ENCODE measurements at regions not wholly inside any gene's neighbourhood (a gene's known extent, or its start where the extent isn't known, plus 50 kb on each side); places are given as distances from the start of the nearest gene placed in this dataset.

GRCh38 chr12:125744201-125744600, 679.0 kb downstream of the AACS start:
- H2BK15ac ChIP-seq (ENCODE audit: low read depth, low read length): no peak overlapping the region
- H3K79me2 ChIP-seq (ENCODE audit: insufficient read depth, low read length): no peaks in the 10 kb centered on the region
- no peak for TF ChIP-seq CTCF (conservative IDR thresholded peaks at IDR 0.05)
- H3K27ac Mint-ChIP-seq: no peak overlapping the region
- no CpG with 5 or more reads among the region's 4 CpGs for WGBS (ENCODE audit: extremely low coverage, insufficient read length, low lambda C conversion rate)
- H3K79me1 ChIP-seq (ENCODE audit: insufficient read depth, low read depth, low read length, poor library complexity, severe bottlenecking): no peaks in the 10 kb centered on the region
- no peak for DNase-seq
- H4K5ac ChIP-seq (ENCODE audit: insufficient read length, low read depth, low read length): no peak overlapping the region
- H3K36me3 Mint-ChIP-seq (ENCODE audit: insufficient read depth in 1 of 3, low read depth in 3 of 3): 0 out of 7 replicates have a peak, but pooled peaks cover 0 to 5% (median 4%) of the 10 kb centered on the region in 3 experiments
- H3K9me3 Mint-ChIP-seq: peaks cover 8 to 16% of the 10 kb centered on the region in 2 experiments; a peak in 4 of 5 replicates
- no peak overlapping the region for H3K23ac ChIP-seq (ENCODE audit: insufficient read length, low read depth, low read length)
- peaks cover 1% of the 10 kb centered on the region for H3K27me3 Mint-ChIP-seq (ENCODE audit: low read depth)
- H2BK5ac ChIP-seq (ENCODE audit: insufficient read length, low read length): no peak overlapping the region
- H3K4me2 ChIP-seq (ENCODE audit: insufficient read depth, insufficient read length, low read length): no peak overlapping the region
- H3K9me3 ChIP-seq (ENCODE audit: control insufficient read depth, low read depth, low read length): no peaks in the 10 kb centered on the region
- no peak overlapping the region for H3K9ac ChIP-seq (ENCODE audit: extremely low read depth, insufficient read length, low read length)
- H3T11ph ChIP-seq (ENCODE audit: low read length): no peak overlapping the region
- no peak overlapping the region for H2BK120ac ChIP-seq (ENCODE audit: low read depth, low read length, poor library complexity, severe bottlenecking)
- H2AFZ ChIP-seq (ENCODE audit: low read length): no peak overlapping the region
- no peak overlapping the region for H3K56ac ChIP-seq (ENCODE audit: insufficient read length, low read depth, low read length)
- no peaks in the 10 kb centered on the region for H3K4me1 ChIP-seq (ENCODE audit: insufficient read depth, low read length)
- no peak overlapping the region for H3K4ac ChIP-seq (ENCODE audit: low read depth, low read length)
- H4K20me1 ChIP-seq (ENCODE audit: control insufficient read depth, insufficient read depth, insufficient read length): no peaks in the 10 kb centered on the region
- H3K27ac ChIP-seq (ENCODE audit: insufficient read length, low read depth, low read length): no peak overlapping the region
- no peak overlapping the region for H2BK20ac ChIP-seq (ENCODE audit: low read depth, low read length, poor library complexity, severe bottlenecking)
- no peak overlapping the region for H4K91ac ChIP-seq (ENCODE audit: insufficient read length, low read depth, low read length)
- no peak overlapping the region for H3K18ac ChIP-seq (ENCODE audit: insufficient read length, low read depth, low read length)
- H3K4me1 Mint-ChIP-seq: no peaks in the 10 kb centered on the region
- H3K23me2 ChIP-seq (ENCODE audit: insufficient read length, low read depth, low read length, poor library complexity, severe bottlenecking): no peaks in the 10 kb centered on the region
- H4K8ac ChIP-seq (replicated peaks; ENCODE audit: insufficient read length, low read depth, low read length): no peak overlapping the region
- no peaks in the 10 kb centered on the region for H3K27me3 ChIP-seq (ENCODE audit: insufficient read depth, low read length)
- H2AK5ac ChIP-seq (ENCODE audit: insufficient read length, low read length): no peak overlapping the region
- H3K14ac ChIP-seq (ENCODE audit: insufficient read depth, low read length): no peak overlapping the region; the same call in 1 of the 2 replicates
- no peak overlapping the region for H2BK12ac ChIP-seq (ENCODE audit: insufficient read length, low read depth, low read length)
- no peak overlapping the region for H3K4me3 Mint-ChIP-seq

All from H9 (cell line).